A204.1 (cell line): ENCODE measurements at regions not wholly inside any gene's neighbourhood (a gene's known extent, or its start where the extent isn't known, plus 50 kb on each side); places are given as distances from the start of the nearest gene placed in this dataset.
"Not testable (repeated sequence)": the region's sequence is repeated elsewhere in the genome, so short reads cannot be mapped to it uniquely, and the experiment has no call there.

ENCODE experiments used
- FAIRE-seq: peaks from 2 replicates; lab custom pipeline; 2012; peaks lifted over from hg19 to GRCh38; lab: Jason Lieb, UNC

DNA sequence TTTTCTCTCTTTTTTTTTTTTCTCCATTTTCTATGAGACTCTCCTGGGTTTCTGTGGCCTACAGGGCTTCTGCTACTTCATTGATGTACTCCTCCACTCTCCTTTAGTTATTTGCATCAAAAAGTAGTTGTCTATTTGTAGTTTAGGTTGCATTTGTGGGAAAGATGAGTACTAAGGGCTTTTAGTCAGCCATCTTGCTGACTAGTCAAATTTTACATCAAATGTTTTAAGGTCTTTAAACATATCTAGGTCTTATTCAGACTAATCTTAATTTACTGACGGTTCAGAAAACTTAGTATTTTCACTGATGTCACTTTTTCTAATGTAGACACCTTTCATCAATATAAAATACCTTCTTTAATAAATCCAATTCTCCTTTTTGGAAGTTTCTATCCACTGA, 871.0 kb downstream of the PLOD2 start:
- FAIRE-seq = no peak

DNA sequence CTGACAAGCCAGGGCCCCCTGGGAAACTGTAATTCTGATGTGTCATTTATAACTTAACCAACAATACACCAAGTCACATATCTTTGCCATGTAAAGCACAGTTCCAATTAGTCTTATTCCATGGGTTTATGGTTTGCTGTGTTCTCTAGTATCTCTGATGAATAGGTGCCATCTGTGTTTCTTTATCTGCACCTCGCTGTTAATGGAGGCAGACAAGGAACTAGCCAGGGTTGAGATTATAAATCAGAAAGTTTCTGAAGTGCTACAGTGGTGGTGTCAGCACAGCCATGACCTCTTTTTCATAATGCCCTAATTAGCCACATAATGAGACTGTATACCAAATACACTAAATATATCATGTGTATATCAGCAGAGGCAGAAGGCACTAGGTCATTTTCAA, 866.4 kb downstream of the PLOD2 start:
- FAIRE-seq = no peak

GRCh38 chr3:145307272-145307671, 853.7 kb downstream of the PLOD2 start:
- FAIRE-seq = no peak

- no peak for FAIRE-seq
These were observed 847.2 kb downstream of the PLOD2 start for GRCh38 chr3:145313751-145314150.

- not testable (repeated sequence) for FAIRE-seq
These were observed 844.7 kb downstream of the PLOD2 start for GRCh38 chr3:145316253-145316652.

DNA sequence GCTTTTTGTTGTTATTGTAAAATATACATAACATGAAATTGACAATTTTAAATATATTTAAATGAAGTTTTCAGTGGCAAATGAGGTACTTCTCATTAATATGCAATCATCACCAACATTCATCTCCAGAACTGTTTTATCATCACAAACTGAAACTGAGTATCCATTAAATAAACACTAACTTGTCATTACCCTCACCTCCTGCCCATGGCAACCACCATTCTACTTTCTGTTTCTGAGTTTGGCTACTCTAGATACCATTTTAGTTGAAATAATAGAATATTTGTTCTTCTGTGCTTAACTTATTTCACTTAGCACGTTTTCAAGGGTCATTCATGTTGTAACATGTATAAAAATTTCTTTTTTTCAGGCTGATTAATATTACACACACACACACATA, 834.3 kb downstream of the PLOD2 start:
- FAIRE-seq = no peak

GRCh38 chr3:145333427-145333826, 827.6 kb downstream of the PLOD2 start:
- not testable (repeated sequence) for FAIRE-seq

DNA sequence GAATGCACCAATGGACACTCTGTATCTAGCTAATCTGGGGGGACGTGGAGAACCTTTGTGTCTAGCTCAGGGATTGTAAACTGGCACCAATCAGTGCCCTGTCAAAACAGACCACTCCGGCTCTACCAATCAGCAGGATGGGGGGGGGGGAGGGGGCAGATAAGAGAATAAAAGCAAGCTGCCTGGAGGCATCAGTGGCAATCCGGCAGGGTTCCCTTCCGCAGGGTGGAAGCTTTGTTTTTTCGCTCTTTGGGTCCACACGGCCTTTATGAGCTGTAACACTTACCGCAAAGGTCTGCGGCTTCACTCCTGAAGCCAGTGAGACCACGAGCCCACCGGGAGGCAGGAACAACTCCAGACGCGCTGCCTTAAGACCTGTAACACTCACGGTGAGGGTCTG, 827.1 kb downstream of the PLOD2 start:
- no peak for FAIRE-seq

DNA sequence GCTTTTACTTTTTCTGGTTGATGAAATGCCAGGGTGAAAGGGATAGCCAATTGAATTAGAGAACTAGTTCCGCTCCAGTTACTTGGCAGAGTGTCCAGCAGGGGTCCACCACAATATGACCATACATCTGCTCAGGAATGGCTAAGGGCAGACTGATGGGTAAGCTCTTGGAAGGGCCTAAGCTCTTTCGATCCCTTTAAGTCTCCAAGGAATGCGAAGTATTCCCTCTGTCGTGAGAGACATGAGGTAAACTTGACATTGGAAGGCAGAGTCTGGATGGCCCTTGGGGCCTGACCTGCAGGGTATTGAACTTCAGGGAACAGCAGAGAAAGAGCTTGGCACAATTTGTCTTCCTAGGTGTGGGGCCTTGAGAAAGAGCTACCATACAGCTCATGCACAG, 805.8 kb downstream of the PLOD2 start:
- FAIRE-seq = no peak

GRCh38 chr3:145357453-145357852, 803.5 kb downstream of the PLOD2 start:
- FAIRE-seq = no peak

DNA sequence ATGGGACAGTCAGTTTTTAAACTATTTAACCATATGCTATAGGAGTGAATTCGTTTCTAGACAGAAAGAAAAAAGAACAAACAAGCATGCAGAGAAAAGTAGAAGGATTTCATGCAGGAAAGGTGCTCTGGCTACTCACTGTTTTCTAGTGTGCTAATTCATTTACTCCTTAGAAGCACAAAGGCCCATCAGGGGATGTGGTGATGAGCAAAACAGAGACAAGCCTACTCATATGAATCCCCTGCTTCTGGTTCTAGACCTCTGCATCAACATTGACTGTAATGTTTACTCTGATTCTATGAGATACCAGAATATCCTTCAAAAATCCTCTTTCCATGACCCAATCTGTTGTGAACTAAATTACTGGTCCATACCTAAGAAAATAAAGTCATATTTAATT, 801.9 kb downstream of the PLOD2 start:
- no peak for FAIRE-seq

- FAIRE-seq = no peak
These were observed 792.2 kb downstream of the PLOD2 start for GRCh38 chr3:145368748-145369147.

GRCh38 chr3:145370870-145371269, 790.1 kb downstream of the PLOD2 start:
- no peak for FAIRE-seq

DNA sequence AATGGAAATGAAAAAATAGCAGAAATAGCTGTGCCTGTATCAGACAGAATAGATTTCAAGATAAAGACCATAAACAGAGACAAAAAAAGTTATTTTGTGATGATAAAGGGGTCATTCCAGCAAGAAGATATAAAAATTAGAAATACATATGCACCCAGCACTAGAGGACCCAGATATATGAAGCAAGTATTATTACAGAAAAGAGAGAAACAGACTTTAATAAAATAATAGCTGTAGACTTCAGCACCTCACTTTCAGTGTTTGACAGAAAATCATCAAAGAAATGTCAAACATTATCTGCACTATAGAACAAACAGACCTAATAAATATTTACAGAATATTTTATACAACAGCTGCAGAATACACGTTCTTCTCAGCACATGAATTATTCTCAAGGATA, 783.7 kb downstream of the PLOD2 start:
- FAIRE-seq = no peak

DNA sequence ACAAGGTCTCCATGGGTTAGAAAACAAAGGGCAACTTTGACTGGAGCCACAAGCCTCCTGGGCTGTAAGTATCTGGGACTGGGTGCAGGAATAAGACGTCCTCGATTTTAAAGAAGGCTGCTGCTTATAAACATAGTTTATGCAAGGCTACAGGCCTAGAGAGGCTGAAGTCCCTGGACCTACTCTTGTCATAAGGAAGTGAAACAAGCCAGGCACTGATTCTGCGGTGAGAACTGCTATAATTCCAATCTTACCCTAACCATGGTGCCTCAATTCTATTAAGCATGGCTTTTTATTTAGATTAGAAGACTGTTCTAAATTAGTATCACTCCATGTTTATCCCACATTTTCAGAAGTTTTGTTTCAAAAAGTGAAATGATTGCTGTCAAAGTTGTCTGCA, 777.6 kb downstream of the PLOD2 start:
- FAIRE-seq = no peak

GRCh38 chr3:145384307-145384706, 776.7 kb downstream of the PLOD2 start:
- FAIRE-seq = no peak

- no peak for FAIRE-seq
These were observed 773.8 kb downstream of the PLOD2 start for GRCh38 chr3:145387211-145387610.

DNA sequence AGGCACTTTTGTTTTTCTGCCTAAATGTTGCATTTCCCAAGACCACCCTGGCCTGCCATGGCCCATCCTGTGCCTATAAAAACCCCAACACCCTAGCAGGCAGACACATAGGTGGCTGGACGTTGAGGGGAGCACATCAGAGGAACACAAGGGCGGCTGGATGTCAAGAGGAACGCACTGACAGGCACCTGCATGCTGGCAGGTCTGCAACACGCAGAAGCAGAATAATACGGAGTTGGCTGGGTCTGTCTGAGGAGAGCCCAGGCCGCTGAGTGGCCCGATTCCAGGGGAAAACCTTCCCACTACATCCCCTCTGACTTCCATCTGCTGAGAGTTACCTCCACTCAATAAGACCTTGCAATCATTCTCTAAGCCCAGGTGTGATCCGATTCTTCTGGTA, 765.6 kb downstream of the PLOD2 start:
- FAIRE-seq = no peak

- FAIRE-seq = no peak
These were observed 749.4 kb downstream of the PLOD2 start for GRCh38 chr3:145411605-145412004.

DNA sequence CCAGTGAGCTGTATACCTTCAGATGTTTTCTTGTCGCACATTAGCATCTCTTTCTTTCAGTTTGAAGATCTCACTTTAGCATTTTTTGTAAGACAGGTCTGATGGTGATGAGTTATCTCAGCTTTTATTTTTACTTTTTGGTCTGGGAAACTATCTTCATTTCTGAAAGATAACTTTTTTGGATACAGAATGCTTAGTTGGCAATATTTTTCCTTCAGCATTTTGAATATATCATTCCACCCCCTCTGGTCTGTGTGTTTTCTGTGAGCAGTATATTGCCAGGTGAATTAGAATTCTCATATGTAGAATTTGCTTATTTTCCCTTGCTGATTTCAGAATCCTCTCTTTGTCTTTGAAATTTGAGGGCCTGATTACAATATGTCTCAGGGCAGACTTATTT, 743.3 kb downstream of the PLOD2 start:
- FAIRE-seq = no peak

- no peak for FAIRE-seq
These were observed 738.4 kb downstream of the PLOD2 start for GRCh38 chr3:145422556-145422955.

GRCh38 chr3:145427355-145427754, 733.6 kb downstream of the PLOD2 start:
- no peak for FAIRE-seq

DNA sequence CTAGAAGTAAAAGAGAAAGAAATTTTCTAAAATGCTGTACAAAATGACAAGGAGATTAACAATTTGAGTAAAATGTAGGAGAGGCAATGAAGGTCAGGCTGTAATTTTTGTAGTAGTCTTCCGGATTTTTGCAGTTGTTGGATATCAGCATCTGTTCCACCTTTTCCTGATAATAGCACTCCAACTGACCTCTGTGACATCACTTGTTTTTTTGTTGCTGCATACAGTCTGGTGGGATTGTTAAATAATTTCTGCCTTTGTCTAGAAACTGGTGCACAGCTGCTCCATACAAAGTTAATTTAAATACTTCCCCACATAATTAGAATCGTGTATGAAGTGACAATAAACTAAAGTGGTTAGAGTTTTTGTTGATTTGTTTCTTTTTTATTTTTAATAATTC, 731.4 kb downstream of the PLOD2 start:
- FAIRE-seq = no peak

DNA sequence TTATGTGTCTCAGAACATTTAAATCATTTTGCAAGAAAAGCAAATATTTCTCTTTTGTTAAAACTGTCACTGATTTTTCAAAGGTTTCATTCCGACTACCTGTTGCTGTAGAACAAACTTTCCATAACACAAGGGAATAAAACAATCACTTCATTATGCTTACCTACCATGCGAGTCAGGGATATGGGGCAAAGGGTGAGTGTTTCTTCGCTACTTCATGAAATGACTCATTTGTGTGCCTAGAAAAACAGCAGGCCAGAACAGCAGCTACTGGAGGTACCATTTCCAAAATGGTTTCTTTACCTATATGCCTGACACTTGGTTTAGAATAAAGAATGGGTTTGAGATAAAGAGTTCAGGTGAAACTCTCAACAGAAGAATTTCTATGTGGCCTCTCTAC, 712.5 kb downstream of the PLOD2 start:
- no peak for FAIRE-seq

- FAIRE-seq = no peak
These were observed 710.8 kb downstream of the PLOD2 start for GRCh38 chr3:145450018-145450682.
